Hematopoietic multipotent progenitor cell treated with erythropoietin and hydrocortisone succinate and interleukin-3 and kit ligand, for 15 days (in vitro differentiated cells): ENCODE measurements at regions not wholly inside any gene's neighbourhood (a gene's known extent, or its start where the extent isn't known, plus 50 kb on each side); places are given as distances from the start of the nearest gene placed in this dataset.

Source experiments
- DNase-seq: peaks from one replicate; pipeline ENCODE4 v3.0.0-alpha.2; 2015; ENCODE audit warnings: low spot score

GRCh38 chr3:31004025-31004678 is 109.7 kb upstream of the GADL1 start:
- no peak for DNase-seq

- no peak for DNase-seq
These were observed 114.5 kb upstream of the GADL1 start for GRCh38 chr3:31008994-31009393.

- DNase-seq, result no peak
These were observed 115.4 kb upstream of the GADL1 start for GRCh38 chr3:31009881-31010280.

- no peak for DNase-seq
These were observed 116.0 kb upstream of the GADL1 start for GRCh38 chr3:31010491-31010890.

- DNase-seq, result no peak
These were observed 116.9 kb upstream of the GADL1 start for GRCh38 chr3:31011380-31011779.

- no peak for DNase-seq
These were observed 118.6 kb upstream of the GADL1 start for GRCh38 chr3:31013090-31013489.

GRCh38 chr3:31013843-31014242 is 119.4 kb upstream of the GADL1 start:
- DNase-seq, result no peak

GRCh38 chr3:31014317-31015040 is 120.0 kb upstream of the GADL1 start:
- no peak for DNase-seq

- DNase-seq, result no peak
These were observed 121.7 kb upstream of the GADL1 start for GRCh38 chr3:31016196-31016595.

GRCh38 chr3:31022716-31023115 is 128.3 kb upstream of the GADL1 start:
- no peak for DNase-seq

GRCh38 chr3:31025541-31025940 is 131.1 kb upstream of the GADL1 start:
- no peak for DNase-seq

GRCh38 chr3:31027191-31027761 is 132.8 kb upstream of the GADL1 start:
- no peak for DNase-seq

- no peak for DNase-seq
These were observed 133.5 kb upstream of the GADL1 start for GRCh38 chr3:31027914-31028313.

- no peak for DNase-seq
These were observed 134.3 kb upstream of the GADL1 start for GRCh38 chr3:31028766-31029165.

GRCh38 chr3:31029706-31030105 is 135.2 kb upstream of the GADL1 start:
- DNase-seq, result no peak

- DNase-seq, result no peak
These were observed 141.2 kb upstream of the GADL1 start for GRCh38 chr3:31035681-31036080.

- DNase-seq, result no peak
These were observed 143.8 kb upstream of the GADL1 start for GRCh38 chr3:31038086-31038739.

GRCh38 chr3:31039145-31039544 is 144.7 kb upstream of the GADL1 start:
- no peak for DNase-seq

- no peak for DNase-seq
These were observed 146.9 kb upstream of the GADL1 start for GRCh38 chr3:31041161-31041978.

- no peak for DNase-seq
These were observed 148.8 kb upstream of the GADL1 start for GRCh38 chr3:31043184-31043819.

GRCh38 chr3:31047673-31048072 is 153.2 kb upstream of the GADL1 start:
- no peak for DNase-seq

GRCh38 chr3:31048143-31048542 is 153.7 kb upstream of the GADL1 start:
- DNase-seq, result no peak
